Activated naive CD8-positive, alpha-beta T cell (primary cell): ENCODE measurements at regions not wholly inside any gene's neighbourhood (a gene's known extent, or its start where the extent isn't known, plus 50 kb on each side); places are given as distances from the start of the nearest gene placed in this dataset.

Source experiments
- H3K27ac Mint-ChIP-seq: one replicate; pipeline ENCODE4 v1.8.0; 2021; ENCODE audit warnings: mixed read lengths
- H3K27me3 Mint-ChIP-seq: one replicate; pipeline ENCODE4 v1.8.0; 2021; ENCODE audit warnings: mixed read lengths
- H3K36me3 Mint-ChIP-seq: one replicate; pipeline ENCODE4 v1.8.0; 2021; ENCODE audit warnings: mixed read lengths
- H3K4me1 Mint-ChIP-seq: one replicate; pipeline ENCODE4 v1.8.0; 2021; ENCODE audit warnings: low read depth, mixed read lengths
- H3K4me3 Mint-ChIP-seq: one replicate; pipeline ENCODE4 v1.8.0; 2021; ENCODE audit warnings: mild to moderate bottlenecking, mixed read lengths
- H3K9me3 Mint-ChIP-seq: one replicate; pipeline ENCODE4 v1.8.0; 2021; ENCODE audit warnings: low read depth, mixed read lengths

- no peaks in the 10 kb centered on the region for H3K9me3 Mint-ChIP-seq
- peaks cover 11% of the 10 kb centered on the region for H3K4me1 Mint-ChIP-seq
- H3K27ac Mint-ChIP-seq, result peak overlapping the region; percentile 79
- no peaks in the 10 kb centered on the region for H3K27me3 Mint-ChIP-seq
- peak overlapping the region; percentile 85 for H3K4me3 Mint-ChIP-seq
- no peaks in the 10 kb centered on the region for H3K36me3 Mint-ChIP-seq
These were observed 85.9 kb upstream of the MKI67 start for GRCh38 chr10:128211953-128212727.

DNA sequence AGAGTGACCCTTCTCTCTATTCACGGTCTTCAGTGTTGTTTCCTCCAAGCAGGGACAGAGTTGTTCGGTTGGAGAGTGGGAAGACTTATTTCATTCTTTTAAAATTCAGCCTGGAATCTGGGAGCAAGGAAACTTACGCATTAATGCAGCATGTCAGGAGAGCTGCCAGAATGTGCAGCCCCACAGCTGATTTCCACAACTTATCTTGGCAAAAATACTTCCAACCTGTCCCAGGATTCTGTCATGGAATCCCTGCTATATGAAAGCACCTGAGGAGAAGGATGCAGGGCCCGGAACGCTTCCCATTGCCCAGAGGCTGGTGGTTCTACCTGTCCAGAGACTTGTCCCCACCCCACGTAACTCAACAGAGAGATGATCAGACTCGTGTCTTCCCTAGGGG lies 86.9 kb upstream of the MKI67 start:
- Mint-ChIP-seq H3K27ac (no peak overlapping the region), H3K4me3 (no peak overlapping the region), H3K9me3 (no peaks in the 10 kb centered on the region)

GRCh38 chr10:128215733-128216132 lies 89.5 kb upstream of the MKI67 start:
- Mint-ChIP-seq H3K9me3 (no peaks in the 10 kb centered on the region), H3K4me1 (peaks cover 9% of the 10 kb centered on the region), H3K36me3 (no peaks in the 10 kb centered on the region), H3K4me3 (no peak overlapping the region), H3K27me3 (no peaks in the 10 kb centered on the region), H3K27ac (no peak overlapping the region)

More for the DNA sequence above, 86.9 kb upstream of the MKI67 start:
- Mint-ChIP-seq H3K36me3 (no peaks in the 10 kb centered on the region), H3K27me3 (no peaks in the 10 kb centered on the region), H3K4me1 (peaks cover 11% of the 10 kb centered on the region)

DNA sequence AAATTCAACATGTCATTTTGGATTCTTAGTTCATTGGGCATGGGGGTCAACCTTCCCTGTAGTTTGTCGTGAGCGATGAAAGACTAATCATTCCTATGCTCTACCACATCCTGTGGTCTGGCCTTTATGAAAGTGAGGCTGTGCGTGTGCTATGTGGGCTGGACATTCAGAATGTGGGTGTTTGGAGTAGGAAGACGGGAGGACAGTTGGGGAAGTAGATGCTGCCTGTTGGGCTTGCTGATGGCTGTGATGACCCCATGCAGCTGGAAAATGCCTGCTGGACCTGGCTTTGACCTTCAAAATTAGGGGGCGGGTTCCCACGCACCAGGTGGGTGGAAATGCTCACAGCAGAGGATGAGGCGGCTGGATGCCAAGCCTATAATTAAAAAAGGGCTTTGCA lies 90.9 kb upstream of the MKI67 start:
- Mint-ChIP-seq H3K9me3 (no peaks in the 10 kb centered on the region), H3K27ac (no peak overlapping the region), H3K36me3 (no peaks in the 10 kb centered on the region), H3K4me1 (peaks cover 15% of the 10 kb centered on the region), H3K4me3 (no peak overlapping the region), H3K27me3 (peaks cover 5% of the 10 kb centered on the region)

DNA sequence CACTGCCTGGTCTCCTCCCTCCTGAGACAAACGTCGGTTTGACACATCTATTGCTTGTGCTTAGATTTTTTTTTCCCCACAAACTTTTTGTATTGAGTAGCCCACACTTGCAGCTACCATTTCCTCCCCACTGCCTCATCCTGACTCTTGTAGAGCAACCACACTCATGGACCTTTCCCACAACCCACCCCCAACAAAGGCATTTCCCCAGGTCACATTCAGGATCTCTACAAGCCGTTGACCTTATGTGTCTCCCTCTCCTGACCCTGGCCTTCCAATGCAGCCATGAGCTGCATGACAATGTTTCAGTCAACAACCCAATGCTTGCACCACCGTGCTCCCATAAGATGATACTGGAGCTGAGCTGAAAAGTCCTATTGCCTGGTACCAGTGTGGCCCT lies 91.9 kb upstream of the MKI67 start:
- no peaks in the 10 kb centered on the region for H3K36me3 Mint-ChIP-seq
- no peak overlapping the region for H3K27ac Mint-ChIP-seq
- peaks cover 15% of the 10 kb centered on the region for H3K4me1 Mint-ChIP-seq
- no peak overlapping the region for H3K4me3 Mint-ChIP-seq
- no peaks in the 10 kb centered on the region for H3K9me3 Mint-ChIP-seq
- H3K27me3 Mint-ChIP-seq, result peaks cover 5% of the 10 kb centered on the region

DNA sequence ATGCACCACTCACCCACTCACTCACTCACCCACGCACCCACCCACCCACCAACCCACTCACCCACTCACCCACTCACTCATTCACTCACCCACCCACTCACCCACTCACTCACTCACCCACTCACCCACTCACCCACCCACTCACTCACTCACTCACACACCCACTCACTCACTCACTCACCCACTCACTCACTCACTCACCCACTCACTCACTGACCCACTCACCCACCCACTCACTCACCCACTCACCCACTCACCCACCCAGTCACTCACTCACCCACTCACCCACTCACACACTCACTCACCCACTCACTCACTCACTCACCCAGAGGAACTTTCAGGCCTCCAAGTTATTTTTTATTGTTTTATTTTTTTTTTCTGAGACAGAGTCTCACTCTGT lies 93.1 kb upstream of the MKI67 start:
- Mint-ChIP-seq H3K4me1 (peaks cover 15% of the 10 kb centered on the region), H3K27me3 (peaks cover 5% of the 10 kb centered on the region), H3K36me3 (no peaks in the 10 kb centered on the region), H3K9me3 (no peaks in the 10 kb centered on the region), H3K4me3 (no peak overlapping the region), H3K27ac (no peak overlapping the region)

GRCh38 chr10:128220021-128220420 lies 93.8 kb upstream of the MKI67 start:
- no peak overlapping the region for H3K4me3 Mint-ChIP-seq
- peaks cover 15% of the 10 kb centered on the region for H3K4me1 Mint-ChIP-seq
- peaks cover 5% of the 10 kb centered on the region for H3K27me3 Mint-ChIP-seq
- H3K9me3 Mint-ChIP-seq, result no peaks in the 10 kb centered on the region
- no peak overlapping the region for H3K27ac Mint-ChIP-seq
- H3K36me3 Mint-ChIP-seq, result peaks cover under 1% of the 10 kb centered on the region

GRCh38 chr10:128221117-128221516 lies 94.9 kb upstream of the MKI67 start:
- H3K36me3 Mint-ChIP-seq, result peaks cover 3% of the 10 kb centered on the region
- H3K27ac Mint-ChIP-seq, result no peak overlapping the region
- no peak overlapping the region for H3K4me3 Mint-ChIP-seq
- no peaks in the 10 kb centered on the region for H3K9me3 Mint-ChIP-seq
- peaks cover 15% of the 10 kb centered on the region for H3K4me1 Mint-ChIP-seq
- H3K27me3 Mint-ChIP-seq, result peaks cover 5% of the 10 kb centered on the region

GRCh38 chr10:128221807-128222206 lies 95.6 kb upstream of the MKI67 start:
- peaks cover 5% of the 10 kb centered on the region for H3K27me3 Mint-ChIP-seq
- H3K27ac Mint-ChIP-seq, result no peak overlapping the region
- H3K4me3 Mint-ChIP-seq, result peak overlapping the region; percentile 17
- no peaks in the 10 kb centered on the region for H3K9me3 Mint-ChIP-seq
- peaks cover 15% of the 10 kb centered on the region for H3K4me1 Mint-ChIP-seq
- H3K36me3 Mint-ChIP-seq, result peaks cover 3% of the 10 kb centered on the region

GRCh38 chr10:128222332-128222849 lies 96.2 kb upstream of the MKI67 start:
- Mint-ChIP-seq H3K27me3 (peaks cover 5% of the 10 kb centered on the region), H3K36me3 (peaks cover 3% of the 10 kb centered on the region), H3K4me1 (peaks cover 15% of the 10 kb centered on the region), H3K27ac (no peak overlapping the region), H3K9me3 (no peaks in the 10 kb centered on the region), H3K4me3 (no peak overlapping the region)

DNA sequence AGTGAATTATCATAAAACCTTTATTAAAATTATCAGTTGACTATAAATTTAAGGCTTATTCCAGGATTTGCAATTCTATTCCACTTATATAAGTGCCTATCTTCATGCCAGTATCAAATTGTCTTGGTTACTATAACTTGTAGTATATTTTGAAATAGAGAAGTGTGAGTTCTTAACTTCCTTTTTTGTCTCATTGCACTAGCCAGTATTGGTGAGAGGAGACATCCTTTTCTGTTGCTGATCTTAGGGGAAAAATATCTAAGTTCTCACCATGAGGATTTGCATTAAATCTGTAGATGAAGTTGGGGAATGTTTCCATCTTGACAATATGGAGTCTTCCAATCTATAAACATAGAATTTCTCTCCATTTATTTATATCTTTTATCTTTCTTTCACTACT lies 104.2 kb upstream of the MKI67 start:
- Mint-ChIP-seq H3K9me3 (peaks cover 13% of the 10 kb centered on the region), H3K4me3 (no peak overlapping the region), H3K27ac (no peak overlapping the region), H3K36me3 (peaks cover 16% of the 10 kb centered on the region), H3K4me1 (no peaks in the 10 kb centered on the region), H3K27me3 (peaks cover 5% of the 10 kb centered on the region)

GRCh38 chr10:128233422-128233821 lies 107.2 kb upstream of the MKI67 start:
- Mint-ChIP-seq H3K27ac (no peak overlapping the region), H3K4me3 (no peak overlapping the region), H3K4me1 (no peaks in the 10 kb centered on the region), H3K27me3 (peaks cover 5% of the 10 kb centered on the region), H3K9me3 (peaks cover 13% of the 10 kb centered on the region), H3K36me3 (peaks cover 12% of the 10 kb centered on the region)

DNA sequence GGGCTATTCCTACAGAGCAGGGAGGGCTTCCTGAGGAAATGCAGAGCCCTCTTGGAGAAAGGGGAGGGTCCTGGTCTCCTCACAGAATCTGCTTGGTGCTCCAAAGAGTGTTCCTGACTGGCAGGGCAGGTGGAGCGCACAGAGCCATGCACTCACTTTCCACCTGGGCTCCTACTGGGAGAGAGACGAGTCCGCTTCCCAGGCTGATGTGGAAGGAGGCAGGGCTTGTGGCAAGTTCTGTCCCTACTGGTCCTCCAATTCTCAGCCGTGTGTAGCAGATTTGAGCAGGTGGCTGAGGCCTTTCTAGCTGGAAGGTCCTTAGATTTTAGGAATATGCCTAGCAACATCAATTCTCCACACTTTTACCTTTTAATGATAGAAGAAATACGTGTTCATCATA lies 111.5 kb upstream of the MKI67 start:
- H3K27ac Mint-ChIP-seq, result no peak overlapping the region
- H3K36me3 Mint-ChIP-seq, result peaks cover 12% of the 10 kb centered on the region
- H3K27me3 Mint-ChIP-seq, result peaks cover 3% of the 10 kb centered on the region
- peaks cover 13% of the 10 kb centered on the region for H3K9me3 Mint-ChIP-seq
- no peaks in the 10 kb centered on the region for H3K4me1 Mint-ChIP-seq
- H3K4me3 Mint-ChIP-seq, result no peak overlapping the region

GRCh38 chr10:128241023-128241422 lies 114.8 kb upstream of the MKI67 start:
- no peaks in the 10 kb centered on the region for H3K27me3 Mint-ChIP-seq
- no peak overlapping the region for H3K4me3 Mint-ChIP-seq
- no peaks in the 10 kb centered on the region for H3K9me3 Mint-ChIP-seq
- no peaks in the 10 kb centered on the region for H3K4me1 Mint-ChIP-seq
- no peaks in the 10 kb centered on the region for H3K36me3 Mint-ChIP-seq
- no peak overlapping the region for H3K27ac Mint-ChIP-seq

DNA sequence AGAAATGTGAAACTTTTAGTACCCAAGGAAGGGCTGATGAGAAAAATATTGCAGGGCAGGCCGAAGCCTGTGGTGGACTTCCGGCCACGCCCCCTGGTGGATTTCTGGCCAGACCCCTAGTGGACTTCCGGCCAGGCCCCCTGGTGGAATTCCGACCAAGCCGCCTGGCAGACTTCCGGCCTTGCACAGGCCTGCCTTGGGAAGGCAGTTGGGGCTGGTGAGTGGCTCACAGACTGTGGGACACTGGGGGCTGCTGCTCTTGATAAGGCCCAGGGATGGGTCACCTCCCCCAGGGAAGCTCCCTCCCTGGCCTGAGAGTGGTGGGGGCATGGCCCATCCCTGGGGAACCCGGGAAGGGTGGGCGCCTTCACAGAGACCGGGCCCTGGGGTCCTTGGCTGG lies 116.4 kb upstream of the MKI67 start:
- Mint-ChIP-seq H3K4me3 (no peak overlapping the region), H3K9me3 (no peaks in the 10 kb centered on the region), H3K4me1 (no peaks in the 10 kb centered on the region), H3K27me3 (no peaks in the 10 kb centered on the region), H3K27ac (no peak overlapping the region), H3K36me3 (no peaks in the 10 kb centered on the region)

- no peaks in the 10 kb centered on the region for H3K4me1 Mint-ChIP-seq
- H3K9me3 Mint-ChIP-seq, result no peaks in the 10 kb centered on the region
- no peaks in the 10 kb centered on the region for H3K36me3 Mint-ChIP-seq
- H3K4me3 Mint-ChIP-seq, result no peak overlapping the region
- H3K27ac Mint-ChIP-seq, result no peak overlapping the region
- no peaks in the 10 kb centered on the region for H3K27me3 Mint-ChIP-seq
These were observed 118.8 kb upstream of the MKI67 start for GRCh38 chr10:128245026-128245425.
